HG03439 (cell line): ENCODE measurements at regions not wholly inside any gene's neighbourhood (a gene's known extent, or its start where the extent isn't known, plus 50 kb on each side); places are given as distances from the start of the nearest gene placed in this dataset.

ENCODE experiments used
- ATAC-seq: cut with Tn5 transposase; IDR thresholded peaks from one replicate; pipeline ENCODE4 v1.9.1; 2021; ENCODE audit warnings: mild to moderate bottlenecking, moderate library complexity; ENCODE audit not compliant: unreplicated experiment

DNA sequence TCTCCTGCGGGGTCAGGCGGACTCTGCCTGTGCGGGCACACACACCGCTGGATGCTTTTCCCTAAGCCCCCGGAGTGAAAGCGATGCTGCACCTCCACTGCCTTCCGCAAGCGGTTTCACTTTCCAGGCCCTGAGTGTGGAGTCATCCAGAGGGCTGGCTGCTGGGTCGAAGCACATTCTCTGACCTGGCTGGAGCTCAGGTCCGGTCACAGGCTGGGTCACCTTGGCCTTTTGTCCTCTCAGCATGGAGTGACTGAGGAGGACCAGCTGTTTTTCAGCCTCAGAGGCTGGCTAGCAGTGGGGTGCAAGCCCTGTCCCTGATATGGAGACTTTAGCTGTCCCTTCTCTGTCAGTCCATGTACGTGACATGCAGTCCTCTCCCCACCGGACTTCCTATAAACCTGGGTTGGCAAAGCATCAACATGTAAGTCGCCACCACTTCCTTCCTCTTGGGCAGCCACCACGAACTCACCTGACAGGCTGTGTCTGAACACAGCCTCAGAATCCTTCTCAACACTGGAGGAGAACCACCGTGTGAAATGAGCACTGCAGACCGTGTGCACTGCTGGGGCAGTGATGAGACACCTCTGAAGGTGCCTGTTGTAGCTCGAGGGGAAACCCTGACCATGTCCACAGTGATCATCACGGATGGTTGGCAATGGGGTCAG lies 51.3 kb downstream of the GADD45G start:
- ATAC-seq = no peak

DNA sequence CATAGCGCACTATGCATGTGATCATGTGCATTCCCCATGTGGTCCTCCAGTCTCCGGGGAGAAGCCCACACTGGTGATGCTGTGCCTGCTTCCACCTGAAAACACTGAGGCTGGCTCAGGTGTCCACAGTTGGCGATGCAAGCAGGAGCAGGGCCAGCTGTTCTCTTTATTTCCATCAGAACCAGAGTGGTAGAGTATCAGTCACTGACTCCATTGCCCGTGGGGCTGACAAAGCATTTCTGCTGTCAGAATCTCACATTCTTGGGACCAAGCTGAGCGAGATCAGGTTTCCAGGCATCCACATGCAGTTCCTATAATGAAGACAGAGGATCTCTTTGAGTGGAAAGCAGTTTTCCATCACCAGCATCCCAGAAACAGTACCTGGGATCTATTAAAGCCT lies 52.5 kb downstream of the GADD45G start:
- no peak for ATAC-seq

DNA sequence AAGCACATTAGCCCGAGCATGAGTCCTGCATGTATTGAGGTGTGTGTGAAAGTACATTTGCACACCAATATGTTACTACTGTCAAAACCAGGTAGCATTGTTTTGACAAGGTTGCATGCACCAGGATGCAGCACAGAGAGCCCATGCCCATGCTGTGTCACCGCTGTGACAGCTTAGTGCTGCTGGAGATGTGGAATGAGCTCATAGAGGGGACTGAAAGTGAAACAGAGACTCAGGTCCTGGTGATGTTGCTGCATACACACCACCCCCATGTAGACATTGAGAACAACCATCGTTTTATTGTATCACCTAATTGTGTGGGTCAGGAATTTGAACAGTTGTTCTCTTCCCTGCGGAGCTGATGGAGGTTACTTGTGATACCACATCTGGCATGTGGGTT lies 53.0 kb downstream of the GADD45G start:
- ATAC-seq = no peak

DNA sequence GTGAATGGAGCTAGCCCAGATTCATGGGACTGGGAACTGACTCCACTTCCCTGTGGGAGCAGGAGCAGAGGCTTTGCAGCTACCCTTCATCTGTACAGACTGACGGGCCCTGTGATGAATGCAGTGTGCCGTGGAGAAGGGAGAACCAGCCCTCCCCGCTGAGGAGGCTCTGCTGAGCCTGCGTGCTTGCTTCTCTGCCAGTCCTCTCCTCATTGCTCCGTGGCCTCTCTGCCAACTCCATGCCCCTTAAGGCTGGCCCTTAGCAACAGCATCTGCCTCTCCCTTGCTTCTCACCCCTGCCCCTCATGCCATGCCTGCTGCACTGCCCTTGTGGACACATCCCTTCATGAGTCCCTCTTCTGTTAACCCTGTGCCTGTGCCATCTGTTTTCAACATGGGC lies 53.6 kb downstream of the GADD45G start:
- no peak for ATAC-seq

DNA sequence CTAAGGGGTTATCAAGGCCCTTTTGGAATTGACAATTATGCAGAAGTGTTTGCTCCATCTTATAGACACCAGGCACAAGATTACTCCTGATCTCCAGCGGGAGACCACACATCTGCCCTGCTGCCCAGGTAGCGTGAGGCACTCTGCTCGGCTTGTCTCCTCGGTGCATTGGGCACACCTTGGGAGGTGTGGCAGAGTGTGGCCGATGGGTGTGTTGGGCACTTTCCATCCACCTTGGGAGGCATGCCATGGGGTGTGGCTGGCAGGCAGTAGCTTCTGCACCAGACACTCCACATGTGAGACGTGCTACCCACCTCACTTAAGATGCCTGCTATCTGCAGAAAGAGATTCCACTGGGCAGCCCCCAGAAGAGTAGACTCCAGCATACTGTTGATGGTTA lies 54.1 kb downstream of the GADD45G start:
- ATAC-seq = no peak

DNA sequence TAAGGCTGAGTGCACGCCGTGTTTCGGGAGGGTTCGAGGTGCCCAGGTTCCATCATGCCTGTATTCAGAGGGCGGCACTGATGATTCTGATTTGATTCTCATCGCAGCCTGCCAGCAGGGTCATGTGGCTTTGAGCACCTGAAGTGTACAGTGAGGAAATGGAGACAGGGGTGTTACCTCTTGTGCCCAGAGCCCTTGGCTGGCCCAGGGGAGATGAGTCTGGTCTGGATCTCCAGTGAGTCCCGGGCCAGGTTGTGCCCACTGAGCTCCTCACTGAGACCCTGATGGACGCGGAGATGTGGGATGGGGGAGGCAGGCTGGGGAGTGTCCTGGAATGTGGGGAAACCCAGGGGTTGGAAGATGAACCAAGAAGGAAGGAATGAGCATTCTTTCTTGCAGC lies 54.7 kb downstream of the GADD45G start:
- no peak for ATAC-seq

DNA sequence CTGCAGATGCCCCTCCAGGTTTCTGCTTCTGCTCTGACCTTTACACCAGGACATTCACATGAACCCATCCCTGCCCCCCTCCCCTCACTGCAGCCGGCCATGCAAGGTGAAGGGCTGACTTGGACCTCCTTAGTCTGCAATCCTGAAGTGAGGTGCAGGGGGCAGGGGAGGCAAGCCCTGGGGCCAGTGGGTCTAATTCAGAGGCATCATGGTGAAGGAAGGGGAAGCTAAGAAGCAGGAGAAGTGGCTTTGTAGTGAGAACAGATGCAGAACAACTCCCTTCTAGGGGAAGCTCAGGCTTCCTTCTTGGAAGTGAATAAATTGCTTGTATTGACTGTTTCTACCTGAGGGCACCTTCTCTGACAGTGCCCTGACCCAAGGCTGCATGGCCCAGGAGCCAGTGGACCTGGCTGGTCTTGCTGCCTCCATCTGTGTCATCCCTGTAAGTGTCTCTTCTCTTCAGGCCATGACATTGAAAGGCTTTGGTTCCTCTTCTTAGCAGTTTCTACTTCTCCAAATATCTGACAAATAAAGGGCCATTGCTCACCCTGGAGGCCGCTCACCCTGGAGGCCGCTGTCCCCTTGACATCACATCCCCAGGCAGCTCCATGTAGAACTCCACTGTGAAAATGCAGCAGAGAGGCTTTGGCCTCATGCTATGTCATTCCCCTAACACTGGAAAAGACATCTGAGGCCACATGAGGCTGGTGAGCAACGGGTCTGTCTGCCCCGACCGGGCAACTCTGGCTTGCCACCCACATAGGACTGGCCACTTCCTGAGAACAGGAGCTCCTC lies 55.3 kb downstream of the GADD45G start:
- no peak for ATAC-seq

DNA sequence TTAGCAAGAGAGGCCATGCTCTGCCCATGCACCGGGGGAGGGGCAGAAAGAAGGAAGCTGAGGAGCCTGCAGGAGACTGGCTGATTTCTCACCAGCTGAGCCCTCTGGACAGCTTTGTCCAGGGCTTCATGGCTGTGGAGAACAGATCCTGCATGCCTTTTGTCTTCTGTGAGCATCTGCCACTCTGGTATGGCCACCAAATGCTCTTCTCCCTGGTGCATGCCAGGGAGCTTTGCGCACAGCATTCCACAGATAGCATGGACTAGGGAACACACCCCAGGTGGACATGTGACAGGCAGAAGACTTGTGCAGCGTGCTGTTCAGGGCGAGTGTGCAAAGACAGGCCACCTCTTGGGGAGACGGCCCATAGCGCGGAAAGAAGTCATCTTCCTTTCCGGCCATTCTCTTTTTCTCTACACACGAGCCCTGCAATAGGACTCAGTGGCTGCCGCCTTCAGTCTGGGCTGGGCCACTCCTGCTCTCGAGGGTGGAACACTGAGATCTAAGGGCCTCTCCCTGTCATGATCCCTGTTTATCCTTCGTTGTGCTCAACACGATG lies 56.7 kb downstream of the GADD45G start:
- no peak for ATAC-seq

DNA sequence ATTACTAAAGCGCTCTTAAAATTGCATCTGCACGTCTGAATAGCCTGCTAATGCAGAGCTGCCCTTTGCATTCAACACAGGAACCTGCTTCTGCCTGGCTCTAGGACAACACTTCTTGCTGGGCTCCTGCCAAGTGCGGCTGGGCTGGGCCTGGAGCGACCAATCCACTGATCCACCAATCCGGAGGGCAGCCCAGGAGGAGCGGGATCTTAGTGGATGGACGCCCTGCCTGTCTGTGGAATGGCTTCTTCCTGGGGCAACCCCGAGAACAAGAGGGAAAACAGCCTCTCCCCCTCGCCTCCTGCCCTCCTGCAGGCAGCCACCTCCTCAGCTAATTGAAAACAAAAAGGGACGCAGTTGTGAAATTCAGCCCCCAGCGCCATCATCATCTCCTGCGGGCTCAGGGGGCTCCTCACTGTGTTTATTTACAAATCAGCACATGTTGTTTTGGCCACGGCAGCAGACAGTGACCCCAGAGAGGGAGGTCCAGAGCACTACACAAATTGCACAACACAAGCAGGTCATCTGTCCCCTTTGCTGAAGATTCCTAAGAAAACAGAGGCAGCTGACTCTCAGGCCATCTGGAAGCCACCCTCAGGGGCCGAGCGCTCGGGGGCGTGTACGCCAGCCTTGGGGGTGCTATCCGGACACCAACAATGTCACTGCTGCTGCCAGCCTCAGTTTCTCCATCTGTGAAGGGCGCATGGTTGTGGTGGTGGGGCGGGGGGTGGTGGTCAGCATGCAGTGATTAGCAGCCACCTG lies 57.3 kb downstream of the GADD45G start:
- ATAC-seq = no peak

DNA sequence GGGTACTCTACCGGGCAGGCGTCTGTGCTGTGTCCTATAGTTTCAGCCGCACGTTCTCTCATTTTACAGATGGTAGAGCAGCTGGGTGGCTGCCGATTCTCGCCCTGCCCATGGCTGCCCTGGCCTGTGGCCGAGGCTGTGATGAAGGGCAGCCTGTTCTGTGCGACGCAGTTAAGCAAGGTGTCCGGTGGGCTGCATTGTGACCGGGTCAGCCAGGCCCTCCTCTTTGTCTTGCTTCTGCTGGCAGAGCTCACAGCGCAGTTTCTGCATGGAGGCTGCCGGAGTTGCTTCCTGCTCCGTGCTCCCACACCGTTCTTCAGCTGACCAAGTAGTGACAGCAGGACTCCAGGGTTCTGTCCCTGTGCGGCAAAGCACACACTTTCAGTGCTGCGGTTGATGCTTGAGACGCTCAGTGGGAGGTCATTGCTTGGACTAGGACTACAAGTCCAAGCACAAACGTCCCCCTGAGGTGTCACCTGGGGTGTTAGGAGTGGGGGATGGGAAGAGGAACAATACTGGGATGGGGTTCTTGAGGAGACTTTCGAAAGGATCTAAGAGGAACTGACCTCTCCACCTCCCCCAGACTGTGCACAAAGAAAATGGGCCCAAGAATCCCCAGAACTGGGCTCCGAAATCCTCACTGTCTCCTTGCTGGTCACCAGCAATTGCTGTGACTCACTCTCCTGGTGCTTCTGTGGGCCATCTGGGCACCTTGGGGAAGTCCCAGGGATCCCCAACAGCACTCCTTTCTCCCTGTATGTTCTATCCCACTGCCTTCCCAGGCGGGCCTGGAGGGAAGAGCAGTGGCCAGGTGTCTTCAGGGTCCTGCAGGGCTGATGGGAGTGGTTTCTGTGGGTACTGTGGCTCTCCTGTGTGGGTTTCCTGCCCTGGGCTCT lies 58.2 kb downstream of the GADD45G start:
- ATAC-seq = no peak

DNA sequence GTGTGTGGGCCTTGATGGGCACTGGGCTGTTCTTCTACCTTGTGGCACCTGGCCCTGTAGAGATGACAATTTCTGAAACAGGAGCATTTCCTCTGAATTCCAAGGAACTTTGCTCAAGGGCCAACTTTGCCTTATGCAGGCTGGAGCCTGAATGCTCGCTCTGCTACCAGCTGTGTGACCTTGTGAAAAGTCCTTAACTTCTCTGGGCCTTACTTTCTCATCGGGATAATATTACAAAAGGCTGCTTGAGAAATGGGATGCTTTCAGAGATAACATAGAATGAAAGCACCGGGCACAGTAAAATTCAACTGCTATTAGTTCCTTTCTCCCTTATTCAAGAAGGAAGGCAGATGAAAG lies 58.8 kb downstream of the GADD45G start:
- no peak for ATAC-seq

DNA sequence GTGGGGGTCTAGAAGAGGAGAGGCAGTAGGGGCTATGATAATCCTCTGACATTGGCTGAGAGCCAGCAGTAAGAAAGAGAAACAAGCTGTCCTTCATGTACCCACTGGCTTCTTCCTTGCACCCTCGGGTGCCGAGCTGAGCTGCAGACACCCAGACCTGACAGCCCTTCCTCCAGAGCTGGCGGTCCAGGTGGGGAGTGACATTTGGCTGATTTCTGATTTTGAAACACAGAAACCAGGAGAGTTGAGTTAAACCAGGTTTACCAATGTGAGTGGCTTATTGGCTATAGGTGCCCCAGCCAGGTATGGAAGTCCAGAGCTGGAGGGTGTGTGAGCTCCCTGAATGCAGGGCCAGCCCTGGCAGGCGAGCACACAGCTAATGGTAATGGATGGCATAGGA lies 59.2 kb downstream of the GADD45G start:
- no peak for ATAC-seq

DNA sequence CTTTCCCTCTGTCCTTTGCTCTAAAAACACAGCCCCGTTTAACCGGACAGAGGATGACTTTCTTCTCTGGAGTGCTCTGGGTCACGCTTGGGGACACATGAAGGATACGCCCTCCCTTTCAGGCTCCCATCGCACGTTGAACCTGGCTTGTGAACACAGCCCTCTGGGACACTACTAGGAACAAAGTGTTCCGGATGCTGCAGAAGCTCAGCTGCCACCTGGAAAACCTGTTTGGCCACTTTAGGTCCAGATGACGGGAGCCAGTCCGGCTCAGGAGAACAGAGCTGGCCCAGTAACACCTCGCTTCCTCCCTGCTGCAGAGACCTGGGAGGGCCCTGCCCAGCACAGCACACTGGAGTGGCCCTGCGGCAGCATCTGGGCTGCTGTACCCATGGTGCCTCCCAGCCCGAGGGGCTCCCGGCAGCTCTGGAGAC lies 60.1 kb downstream of the GADD45G start:
- no peak for ATAC-seq

DNA sequence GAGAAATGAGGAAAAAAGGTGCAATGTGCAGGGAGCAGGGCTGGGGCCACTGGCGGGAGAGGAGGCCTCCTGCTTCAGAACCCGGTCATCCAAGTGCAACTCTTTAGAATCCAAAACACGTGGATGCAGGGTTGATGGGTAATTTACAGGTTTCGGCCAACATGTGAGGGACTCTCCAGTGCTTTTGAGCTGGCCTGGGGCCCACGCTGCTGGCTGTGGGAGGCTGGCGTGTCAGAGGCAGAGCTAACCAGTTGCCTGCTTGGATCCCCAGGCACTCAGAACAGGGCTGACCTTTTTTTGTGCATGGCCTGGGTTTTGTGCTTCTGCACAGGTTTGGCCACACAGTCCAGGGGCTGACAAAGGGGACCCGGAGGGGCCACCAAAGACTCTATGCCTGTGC lies 61.6 kb downstream of the GADD45G start:
- no peak for ATAC-seq

DNA sequence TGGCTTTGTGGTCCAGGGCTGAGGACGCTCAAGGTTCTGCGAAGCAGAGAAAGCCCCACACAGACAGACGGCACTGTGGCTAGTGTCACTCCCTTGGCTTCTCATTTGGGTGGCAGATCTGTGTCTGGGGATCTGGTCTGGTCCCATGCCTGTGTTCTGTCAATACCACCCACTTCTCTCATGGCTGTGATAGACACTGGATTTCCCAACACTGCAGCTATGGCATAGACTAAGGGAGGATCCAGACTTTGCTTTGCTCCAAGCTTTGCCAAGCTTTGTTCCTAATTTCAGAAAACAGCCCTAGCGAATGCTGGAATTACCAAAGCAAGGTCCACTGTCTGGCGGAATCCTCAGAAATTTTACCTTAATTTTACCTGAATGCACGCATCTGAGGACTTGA lies 62.1 kb downstream of the GADD45G start:
- ATAC-seq = no peak

DNA sequence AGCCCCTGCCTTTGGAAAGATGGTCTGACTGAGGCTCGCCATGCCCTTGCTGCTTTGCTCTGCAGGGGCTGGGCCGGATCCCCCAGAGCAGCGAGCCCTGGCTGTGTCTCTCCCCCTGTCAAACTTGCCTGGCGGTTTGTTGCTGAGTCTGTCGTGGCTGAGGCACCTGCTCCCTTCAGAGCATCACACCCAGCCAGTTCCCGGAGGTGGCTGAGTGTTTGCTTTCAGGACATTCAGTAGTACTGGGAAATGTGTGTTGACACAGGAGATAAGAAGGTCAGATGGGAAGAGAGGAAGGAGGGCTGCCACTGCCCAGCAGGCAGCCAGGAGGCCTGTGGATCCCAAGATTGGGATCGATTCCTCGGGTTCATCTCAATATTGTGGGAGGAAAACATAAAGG lies 62.9 kb downstream of the GADD45G start:
- ATAC-seq = no peak

DNA sequence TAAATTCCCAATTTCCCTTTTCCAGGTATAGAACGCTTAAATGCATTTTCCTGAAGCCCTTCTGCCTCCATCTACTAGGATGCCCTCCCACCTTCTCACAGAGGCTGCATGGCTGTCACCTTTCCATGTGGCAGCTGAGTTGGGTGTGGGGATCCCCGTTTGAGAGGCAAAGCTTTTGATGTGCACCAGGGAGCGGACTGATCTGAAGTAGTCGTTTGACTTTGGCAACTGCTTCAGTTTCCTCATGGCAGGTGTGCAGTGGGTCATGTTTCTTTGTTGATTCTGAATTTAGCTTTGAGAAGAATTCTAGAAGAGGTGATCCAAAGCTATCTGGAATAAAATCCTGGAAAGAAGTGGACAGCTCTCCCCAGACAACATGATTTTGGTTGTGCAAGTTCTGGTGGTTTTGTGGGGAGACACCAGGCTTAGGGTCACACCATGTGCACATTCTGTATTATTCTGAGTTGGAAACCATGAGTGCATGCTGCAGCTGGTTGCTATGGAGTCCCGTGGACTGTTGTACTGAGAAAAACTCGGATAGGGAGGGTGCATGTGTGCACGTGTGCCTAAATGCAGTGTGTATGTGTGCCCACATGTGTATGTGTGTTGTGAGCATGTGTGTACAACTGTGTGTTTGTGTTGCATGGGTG lies 63.5 kb downstream of the GADD45G start:
- no peak for ATAC-seq

DNA sequence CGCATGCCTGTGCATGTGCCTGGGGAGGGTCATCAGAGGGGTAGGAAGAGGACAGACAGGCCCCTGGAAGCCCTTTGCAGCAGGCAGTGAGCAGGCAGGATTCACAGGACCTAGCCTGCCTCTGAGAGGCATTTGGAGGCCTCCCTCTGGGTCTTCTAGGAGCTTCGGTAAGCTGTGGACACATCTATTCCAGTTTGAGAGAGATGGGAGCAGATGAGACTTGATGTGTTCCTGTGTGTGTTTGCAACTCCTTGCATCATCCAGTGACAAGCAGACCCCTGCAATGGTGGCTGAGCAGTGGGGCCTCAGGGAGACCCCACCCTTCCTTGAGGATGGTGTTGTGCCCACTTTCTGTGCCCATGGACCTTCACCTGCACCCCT lies 64.0 kb downstream of the GADD45G start:
- no peak for ATAC-seq

DNA sequence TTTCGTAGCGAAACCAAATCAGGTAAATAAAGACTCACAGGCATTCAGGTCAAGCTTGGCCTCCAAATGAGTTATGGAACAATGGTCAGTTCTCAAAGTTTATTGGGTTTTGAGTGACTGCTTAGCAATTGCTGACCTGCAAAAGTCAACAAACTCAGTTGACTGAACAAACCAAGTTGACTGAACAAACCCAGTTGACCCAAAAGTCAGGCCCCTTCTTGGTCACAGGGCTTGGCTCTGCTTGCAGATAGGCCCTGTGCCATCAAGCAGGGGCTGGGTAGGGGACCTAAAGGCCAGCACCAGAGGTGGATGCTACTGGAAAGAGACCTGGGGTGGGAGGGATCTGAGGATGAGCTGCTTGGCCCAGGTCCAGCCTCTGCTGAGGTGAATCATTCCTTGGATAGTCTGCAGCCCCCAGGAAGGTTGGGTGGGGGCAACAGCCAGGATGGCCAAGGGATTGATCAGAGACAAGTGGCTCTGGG lies 64.6 kb downstream of the GADD45G start:
- no peak for ATAC-seq

DNA sequence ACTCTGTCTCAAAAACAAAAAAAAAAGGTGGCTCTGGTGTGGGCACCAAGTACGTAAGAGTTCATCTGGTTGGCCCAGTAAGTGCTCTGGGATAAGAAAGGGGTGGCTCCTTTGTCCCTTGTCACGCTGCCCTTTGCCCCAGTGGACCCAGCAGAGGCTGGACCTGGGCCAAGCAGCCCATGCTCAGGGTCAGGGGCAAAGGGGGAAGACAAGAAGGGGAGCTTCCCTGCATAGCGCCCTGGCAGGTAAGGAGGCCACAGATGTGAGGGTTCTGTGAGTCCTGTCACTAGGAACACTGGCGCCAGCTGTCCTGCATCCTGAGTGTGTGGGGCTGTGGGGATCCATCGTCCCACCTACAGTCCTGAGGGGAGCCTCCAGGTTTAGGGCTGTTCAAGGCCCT lies 65.3 kb downstream of the GADD45G start:
- no peak for ATAC-seq
